Peyer's patch (tissue), 4 donors: ENCODE measurements at regions not wholly inside any gene's neighbourhood (a gene's known extent, or its start where the extent isn't known, plus 50 kb on each side); places are given as distances from the start of the nearest gene placed in this dataset.
"Not testable (repeated sequence)": the region's sequence is repeated elsewhere in the genome, so short reads cannot be mapped to it uniquely, and the experiment has no call there.

Source experiments
- DNase-seq, 3 donors: peaks; one replicate each; pipeline ENCODE4 v3.0.0-alpha.2; 2017 to 2019
- H3K27ac ChIP-seq, 4 donors: fragments of 200-600 bp; sonication (generic); one replicate each; pipeline ENCODE4 v1.5.1; 2016 to 2019
- H3K27me3 ChIP-seq, 2 donors: fragments of 200-600 bp; sonication (generic); one replicate each; pipeline ENCODE4 v1.5.1; 2019
- H3K36me3 ChIP-seq, 3 donors: fragments of 200-600 bp; sonication (generic); one replicate each; pipeline ENCODE4 v1.5.1; 2016 to 2019
- H3K4me1 ChIP-seq, 4 donors: fragments of 200-600 bp; sonication (generic); one replicate each; pipeline ENCODE4 v1.5.1; 2016 to 2019
- H3K4me3 ChIP-seq, 4 donors: fragments of 200-600 bp; sonication (generic); 1 replicate in 3 of 4; 2 replicates in 1 of 4; pipeline ENCODE4 v1.5.1; 2016 to 2019; ENCODE audit warnings: mild to moderate bottlenecking in 1 of 4
- H3K9me3 ChIP-seq, 4 donors: fragments of 200-600 bp; sonication (generic); one replicate each; pipeline ENCODE4 v1.5.1; 2016 to 2019; ENCODE audit warnings: mild to moderate bottlenecking in 1 of 4
- CTCF ChIP-seq, 6 experiments: fragments of 450-650 bp in 4 of 6; fragments of 200-600 bp in 2 of 6; sonication (generic) in 1 of 6; IDR thresholded peaks; one replicate each; pipeline ENCODE4 v1.5.1; 2017 to 2019; ENCODE audit warnings: antibody characterized with exemption in 6 of 6, mild to moderate bottlenecking in 3 of 6, moderate library complexity in 1 of 6
- POLR2A ChIP-seq, 2 donors: fragments of 450-650 bp; IDR thresholded peaks; one replicate each; pipeline ENCODE4 v1.5.1; 2017; ENCODE audit warnings: antibody characterized with exemption in 2 of 2, mild to moderate bottlenecking in 2 of 2, moderate library complexity in 2 of 2

GRCh38 chr3:166527325-166527724 lies 690.1 kb upstream of the BCHE start:
- H3K4me1 ChIP-seq: no peaks in the 10 kb centered on the region
- H3K27me3 ChIP-seq: no peaks in the 10 kb centered on the region
- no peaks in the 10 kb centered on the region for H3K36me3 ChIP-seq
- no peak overlapping the region for H3K4me3 ChIP-seq
- H3K9me3 ChIP-seq: peaks cover 0 to 6% (median 0%) of the 10 kb centered on the region in 4 donors
- no peak overlapping the region for H3K27ac ChIP-seq
- TF ChIP-seq POLR2A (IDR thresholded peaks at IDR 0.05) (no peak), CTCF (IDR thresholded peaks at IDR 0.05) (no peak)
- no peak for DNase-seq

GRCh38 chr3:166526881-166527280 lies 689.7 kb upstream of the BCHE start:
- Histone ChIP-seq H3K27me3 (no peaks in the 10 kb centered on the region), H3K9me3 (peaks cover 0 to 4% (median 0%) of the 10 kb centered on the region in 4 donors), H3K27ac (no peak overlapping the region), H3K36me3 (no peaks in the 10 kb centered on the region), H3K4me3 (no peak overlapping the region), H3K4me1 (no peaks in the 10 kb centered on the region)
- TF ChIP-seq POLR2A (IDR thresholded peaks at IDR 0.05) (no peak), CTCF (IDR thresholded peaks at IDR 0.05) (no peak)
- DNase-seq: no peak

- H3K9me3 ChIP-seq: no peaks in the 10 kb centered on the region
- H3K27ac ChIP-seq: no peak overlapping the region
- no peaks in the 10 kb centered on the region for H3K36me3 ChIP-seq
- TF ChIP-seq POLR2A (IDR thresholded peaks at IDR 0.05) (no peak), CTCF (IDR thresholded peaks at IDR 0.05) (no peak)
- no peak for DNase-seq
- H3K27me3 ChIP-seq: no peaks in the 10 kb centered on the region
- no peak overlapping the region for H3K4me3 ChIP-seq
- no peaks in the 10 kb centered on the region for H3K4me1 ChIP-seq
Measured at GRCh38 chr3:166522017-166522416, 684.8 kb upstream of the BCHE start.

- no peak for DNase-seq
- TF ChIP-seq CTCF (IDR thresholded peaks at IDR 0.05) (no peak), POLR2A (IDR thresholded peaks at IDR 0.05) (no peak)
- no peaks in the 10 kb centered on the region for H3K36me3 ChIP-seq
- H3K27ac ChIP-seq: no peak overlapping the region
- H3K4me3 ChIP-seq: no peak overlapping the region
- no peaks in the 10 kb centered on the region for H3K4me1 ChIP-seq
- H3K9me3 ChIP-seq: no peaks in the 10 kb centered on the region
- no peaks in the 10 kb centered on the region for H3K27me3 ChIP-seq
Measured at GRCh38 chr3:166519443-166519842, 682.2 kb upstream of the BCHE start.

- TF ChIP-seq CTCF (IDR thresholded peaks at IDR 0.05): no peak
- TF ChIP-seq POLR2A (IDR thresholded peaks at IDR 0.05): no peak
- Histone ChIP-seq H3K4me1 (no peaks in the 10 kb centered on the region), H3K27ac (no peak overlapping the region), H3K36me3 (no peaks in the 10 kb centered on the region), H3K27me3 (no peaks in the 10 kb centered on the region), H3K4me3 (no peak overlapping the region), H3K9me3 (no peaks in the 10 kb centered on the region)
- DNase-seq: no peak
Measured at GRCh38 chr3:166518040-166518439, 680.8 kb upstream of the BCHE start.

- TF ChIP-seq POLR2A (IDR thresholded peaks at IDR 0.05) (no peak), CTCF (IDR thresholded peaks at IDR 0.05) (no peak)
- Histone ChIP-seq H3K27ac (no peak overlapping the region), H3K27me3 (no peaks in the 10 kb centered on the region), H3K9me3 (no peaks in the 10 kb centered on the region), H3K4me3 (no peak overlapping the region), H3K4me1 (no peaks in the 10 kb centered on the region), H3K36me3 (no peaks in the 10 kb centered on the region)
- no peak for DNase-seq
Measured at GRCh38 chr3:166510382-166510781, 673.2 kb upstream of the BCHE start.

- H3K27me3 ChIP-seq, H3K4me1 ChIP-seq, H3K4me3 ChIP-seq, H3K9me3 ChIP-seq, H3K36me3 ChIP-seq, DNase-seq, H3K27ac ChIP-seq: not testable (repeated sequence)
Measured at GRCh38 chr3:166500420-166500819, 663.2 kb upstream of the BCHE start.
